Activated T-helper 1 cell treated with anti-CD3 and anti-CD28 coated beads, Interleukin-12 subunit alpha, Interleukin-12 subunit beta, Interleukin-2, Interleukin-4 antibody, amounts not matched to agents 30 ng/mL and 10 ng/mL and 1 ng/mL, durations not matched to agents 14 hours and 24 hours and 36 hours (primary cell): ENCODE measurements at regions not wholly inside any gene's neighbourhood (a gene's known extent, or its start where the extent isn't known, plus 50 kb on each side); places are given as distances from the start of the nearest gene placed in this dataset.
"Not testable (repeated sequence)": the region's sequence is repeated elsewhere in the genome, so short reads cannot be mapped to it uniquely, and the experiment has no call there.

Experiments
- DNase-seq: peaks from one replicate; pipeline ENCODE4 v3.0.0; 2021; ENCODE audit warnings: low spot score
- H3K27ac Mint-ChIP-seq: one replicate; pipeline ENCODE4 v1.8.0; 2021; ENCODE audit warnings: mild to moderate bottlenecking, mixed read lengths
- H3K27me3 Mint-ChIP-seq: one replicate; pipeline ENCODE4 v1.8.0; 2022; ENCODE audit warnings: mild to moderate bottlenecking, moderate library complexity, mixed read lengths; ENCODE audit not compliant: insufficient read depth
- H3K36me3 Mint-ChIP-seq: one replicate; pipeline ENCODE4 v1.8.0; 2021; ENCODE audit warnings: low read depth, mixed read lengths
- H3K4me1 Mint-ChIP-seq: one replicate; pipeline ENCODE4 v1.8.0; 2021; ENCODE audit warnings: low read depth, mixed read lengths
- H3K4me3 Mint-ChIP-seq: one replicate; pipeline ENCODE4 v1.8.0; 2021; ENCODE audit warnings: mild to moderate bottlenecking, moderate library complexity, mixed read lengths
- H3K9me3 Mint-ChIP-seq: one replicate; pipeline ENCODE4 v1.8.0; 2021; ENCODE audit warnings: mixed read lengths
- intact Hi-C: fragments of 100-400 bp; cut with micrococcal nuclease; formaldehyde crosslinking; loops from one replicate; pipeline ENCODE4 v1.15.1; 2024

DNA sequence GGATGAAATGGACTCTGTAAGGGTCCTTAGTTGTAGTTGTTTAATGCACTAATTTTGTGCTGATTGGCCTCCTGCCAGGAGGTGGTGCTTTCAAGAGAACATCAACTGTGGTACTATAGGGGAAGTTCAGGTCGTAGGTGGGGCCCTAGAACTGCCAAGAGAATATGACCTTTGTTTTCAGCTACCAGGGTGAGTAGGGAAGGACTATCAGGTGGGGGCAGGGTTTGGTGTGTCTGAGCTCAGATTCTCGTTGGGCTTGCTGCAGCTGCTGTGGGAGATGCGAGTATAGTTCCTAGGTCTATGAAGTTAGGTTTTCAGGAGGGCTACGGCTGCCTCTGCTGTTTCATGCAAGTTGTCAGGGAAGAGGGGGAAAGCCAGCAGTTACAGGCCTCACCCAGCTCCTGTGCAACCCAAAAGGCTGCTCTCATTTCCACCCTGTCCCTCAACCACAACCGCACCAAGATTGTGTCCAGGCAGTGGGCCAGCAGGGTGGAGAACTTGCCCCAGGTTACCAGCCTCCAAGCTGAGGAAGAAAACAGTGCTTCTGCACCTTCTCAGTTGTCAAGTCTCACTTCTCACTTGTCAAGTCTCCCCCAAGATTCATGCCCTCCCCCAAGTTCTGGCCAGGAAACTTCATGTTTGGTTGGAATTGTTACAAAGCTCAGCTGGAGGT lies 626.5 kb upstream of the MAP3K7 start:
- no peaks in the 10 kb centered on the region for H3K4me1 Mint-ChIP-seq
- no peak for DNase-seq
- no peak overlapping the region for H3K27ac Mint-ChIP-seq
- intact Hi-C loops, result no loop called here
- H3K9me3 Mint-ChIP-seq, result peaks cover 8% of the 10 kb centered on the region
- H3K36me3 Mint-ChIP-seq, result no peaks in the 10 kb centered on the region
- H3K4me3 Mint-ChIP-seq, result no peak overlapping the region
- no peaks in the 10 kb centered on the region for H3K27me3 Mint-ChIP-seq

DNA sequence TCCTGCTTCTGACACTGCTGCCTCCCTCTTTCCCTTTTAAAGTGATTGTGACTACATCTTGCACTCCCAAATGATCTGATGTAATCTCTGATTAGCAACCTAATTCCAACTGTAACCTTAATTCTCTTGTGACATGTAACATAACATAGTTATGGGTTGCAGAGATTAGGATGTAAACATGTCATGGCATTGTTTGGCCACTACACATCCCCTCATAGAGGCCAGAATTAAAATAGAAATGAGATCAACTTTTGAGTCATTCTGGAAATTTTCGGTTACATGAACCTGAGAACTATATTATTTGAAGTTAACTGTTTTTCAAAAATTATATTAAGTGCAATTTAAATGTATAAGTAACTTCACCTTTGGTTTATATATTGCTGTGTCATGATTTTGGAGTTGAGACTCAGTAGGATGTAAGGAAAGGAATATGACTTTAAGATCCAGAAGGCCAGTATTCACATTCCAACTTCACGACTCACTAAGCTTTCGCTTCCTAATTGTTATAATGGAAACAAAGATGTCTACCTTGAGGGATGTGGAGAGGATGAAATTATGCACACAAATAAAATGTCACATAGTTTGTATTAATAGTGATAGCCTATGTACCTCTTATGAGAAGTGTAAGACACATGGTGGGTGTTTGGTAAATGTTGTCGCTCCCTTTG lies 611.9 kb upstream of the MAP3K7 start:
- H3K9me3 Mint-ChIP-seq, result no peaks in the 10 kb centered on the region
- H3K4me3 Mint-ChIP-seq, result no peak overlapping the region
- H3K27me3 Mint-ChIP-seq, result no peaks in the 10 kb centered on the region
- DNase-seq, result no peak
- intact Hi-C loops, result no loop called here
- no peak overlapping the region for H3K27ac Mint-ChIP-seq
- no peaks in the 10 kb centered on the region for H3K4me1 Mint-ChIP-seq
- H3K36me3 Mint-ChIP-seq, result no peaks in the 10 kb centered on the region

DNA sequence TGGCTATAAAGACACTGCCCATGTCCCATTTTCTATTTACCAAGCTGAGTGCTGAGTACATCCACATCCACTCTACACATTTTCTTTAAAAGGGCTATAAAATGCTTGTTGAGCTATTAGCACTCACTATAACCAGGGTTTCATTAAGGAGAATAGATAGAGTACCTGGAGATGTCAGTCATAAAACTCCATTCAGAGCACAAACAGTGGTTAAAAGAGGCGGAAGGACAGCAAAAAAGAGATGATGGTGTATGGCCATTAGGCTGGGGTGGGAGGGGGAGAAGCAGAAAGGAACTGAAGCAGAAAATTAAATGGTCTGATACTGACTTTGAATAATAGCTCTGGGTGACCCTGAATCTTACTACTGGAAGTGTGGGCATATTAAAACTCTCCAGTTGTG lies 609.9 kb upstream of the MAP3K7 start:
- Mint-ChIP-seq H3K27ac (no peak overlapping the region), H3K27me3 (no peaks in the 10 kb centered on the region), H3K4me3 (no peak overlapping the region), H3K4me1 (no peaks in the 10 kb centered on the region), H3K36me3 (no peaks in the 10 kb centered on the region), H3K9me3 (no peaks in the 10 kb centered on the region)
- intact Hi-C loops, result no loop called here
- no peak for DNase-seq

DNA sequence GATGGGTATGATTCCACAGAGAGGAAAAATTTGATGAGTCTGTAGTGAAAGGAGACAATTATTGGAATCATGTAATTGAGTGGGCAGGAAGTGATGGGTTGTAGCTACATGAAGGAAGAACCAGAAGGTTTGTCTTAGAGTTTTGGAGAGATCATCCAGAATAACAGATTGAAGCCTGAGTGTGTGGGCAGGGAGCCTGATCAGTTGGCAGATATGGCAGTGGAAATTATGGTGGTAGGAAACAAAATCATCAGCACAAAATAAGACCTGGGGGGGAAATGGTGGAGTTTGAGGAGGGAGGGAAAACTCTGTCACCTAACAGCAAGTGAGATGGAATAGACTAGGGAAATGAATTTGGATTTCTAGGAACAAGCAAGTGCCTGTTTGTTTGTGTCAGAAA lies 606.6 kb upstream of the MAP3K7 start:
- no peaks in the 10 kb centered on the region for H3K36me3 Mint-ChIP-seq
- intact Hi-C loops, result no loop called here

DNA sequence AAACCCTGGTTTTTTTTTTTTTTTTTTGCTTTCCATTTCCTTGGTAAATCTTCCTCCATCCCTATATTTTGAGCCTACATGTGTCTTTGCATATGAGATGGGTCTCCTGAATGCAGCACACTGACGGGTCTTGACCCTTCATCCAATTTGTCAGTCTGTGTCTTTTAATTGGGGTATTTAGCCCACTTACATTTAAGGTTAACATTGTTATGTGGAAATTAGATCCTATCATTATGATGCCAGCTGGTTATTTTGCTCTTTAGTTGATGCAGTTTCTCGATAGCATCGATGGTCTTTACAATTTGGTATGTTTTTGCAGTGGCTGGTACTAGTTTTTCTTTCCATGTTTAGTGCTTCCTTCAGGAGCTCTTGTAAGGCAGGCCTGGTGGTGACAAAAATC lies 603.2 kb upstream of the MAP3K7 start:
- H3K27ac Mint-ChIP-seq, H3K4me1 Mint-ChIP-seq, H3K36me3 Mint-ChIP-seq, H3K27me3 Mint-ChIP-seq, DNase-seq, intact Hi-C loops, H3K4me3 Mint-ChIP-seq: not testable (repeated sequence)
- peaks cover 10% of the 10 kb centered on the region for H3K9me3 Mint-ChIP-seq

More for the DNA sequence above, 606.6 kb upstream of the MAP3K7 start:
- no peak for DNase-seq
- Mint-ChIP-seq H3K4me3 (no peak overlapping the region), H3K9me3 (no peaks in the 10 kb centered on the region), H3K27ac (no peak overlapping the region), H3K4me1 (no peaks in the 10 kb centered on the region), H3K27me3 (no peaks in the 10 kb centered on the region)

DNA sequence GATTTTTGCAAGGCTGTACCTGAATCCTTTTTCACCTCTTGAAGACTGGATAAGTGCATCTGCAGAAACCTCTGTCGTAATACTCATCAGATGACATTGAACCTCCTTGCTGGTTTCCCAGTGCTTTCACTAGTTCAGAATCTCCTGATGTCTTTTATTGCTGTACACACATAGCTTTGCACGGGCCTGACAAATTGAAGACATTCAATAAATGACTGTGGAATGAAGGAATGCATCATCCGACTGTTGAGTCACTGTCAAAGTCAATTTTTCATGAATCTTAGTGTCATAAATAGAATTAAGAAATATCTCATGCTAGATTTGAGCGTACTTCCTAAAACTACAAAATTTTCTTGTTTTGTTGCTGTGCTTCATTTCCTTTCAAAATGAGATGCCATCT lies 598.2 kb upstream of the MAP3K7 start:
- no peaks in the 10 kb centered on the region for H3K27me3 Mint-ChIP-seq
- no peak overlapping the region for H3K4me3 Mint-ChIP-seq
- H3K4me1 Mint-ChIP-seq, result no peaks in the 10 kb centered on the region
- H3K9me3 Mint-ChIP-seq, result peaks cover 15% of the 10 kb centered on the region
- intact Hi-C loops, result no loop called here
- no peak for DNase-seq
- no peaks in the 10 kb centered on the region for H3K36me3 Mint-ChIP-seq
- no peak overlapping the region for H3K27ac Mint-ChIP-seq

DNA sequence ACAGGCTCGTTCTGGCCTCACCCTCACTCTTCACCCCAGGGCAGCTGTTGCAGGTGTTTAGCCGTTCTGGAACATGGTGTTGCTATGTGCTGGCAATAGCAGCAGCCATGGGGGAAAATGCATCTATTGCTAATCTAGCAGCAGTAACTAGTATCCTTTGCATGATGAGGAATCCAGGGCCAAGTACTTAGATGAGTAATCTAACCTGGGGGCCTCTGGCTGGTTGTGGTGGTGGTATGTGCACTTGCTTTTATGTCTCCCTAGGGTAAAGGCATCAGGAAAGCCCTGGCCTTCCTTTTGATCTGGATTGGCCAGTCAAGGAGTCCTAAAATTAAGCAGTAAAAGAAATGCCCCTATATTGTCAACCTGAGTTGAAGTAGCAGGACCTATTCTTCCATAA lies 594.5 kb upstream of the MAP3K7 start:
- no peaks in the 10 kb centered on the region for H3K4me1 Mint-ChIP-seq
- peaks cover 8% of the 10 kb centered on the region for H3K9me3 Mint-ChIP-seq
- no peak for DNase-seq
- H3K4me3 Mint-ChIP-seq, result no peak overlapping the region
- intact Hi-C loops, result no loop called here
- no peaks in the 10 kb centered on the region for H3K27me3 Mint-ChIP-seq
- H3K27ac Mint-ChIP-seq, result no peak overlapping the region
- no peaks in the 10 kb centered on the region for H3K36me3 Mint-ChIP-seq

DNA sequence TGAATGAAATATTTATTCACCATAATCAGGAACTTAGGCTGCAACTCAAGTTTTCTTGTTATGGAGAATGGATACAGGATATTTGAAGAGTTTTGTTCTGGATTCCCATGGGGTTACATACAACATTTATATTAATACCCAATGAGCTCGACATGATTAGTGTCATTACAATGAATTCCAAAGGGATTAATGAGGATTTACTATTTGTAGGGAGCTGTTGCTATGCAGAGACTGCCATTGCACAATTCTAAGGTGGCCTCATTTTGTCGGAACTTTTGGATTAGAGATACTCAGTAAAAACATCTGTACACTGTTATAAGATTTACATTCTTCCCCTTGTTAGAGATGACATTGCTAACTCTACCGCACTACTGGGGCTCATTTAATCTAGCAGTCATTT lies 586.8 kb upstream of the MAP3K7 start:
- Mint-ChIP-seq H3K36me3 (no peaks in the 10 kb centered on the region), H3K27ac (no peak overlapping the region), H3K4me1 (no peaks in the 10 kb centered on the region), H3K9me3 (no peaks in the 10 kb centered on the region), H3K4me3 (no peak overlapping the region), H3K27me3 (no peaks in the 10 kb centered on the region)
- intact Hi-C loops, result no loop called here
- DNase-seq, result no peak

DNA sequence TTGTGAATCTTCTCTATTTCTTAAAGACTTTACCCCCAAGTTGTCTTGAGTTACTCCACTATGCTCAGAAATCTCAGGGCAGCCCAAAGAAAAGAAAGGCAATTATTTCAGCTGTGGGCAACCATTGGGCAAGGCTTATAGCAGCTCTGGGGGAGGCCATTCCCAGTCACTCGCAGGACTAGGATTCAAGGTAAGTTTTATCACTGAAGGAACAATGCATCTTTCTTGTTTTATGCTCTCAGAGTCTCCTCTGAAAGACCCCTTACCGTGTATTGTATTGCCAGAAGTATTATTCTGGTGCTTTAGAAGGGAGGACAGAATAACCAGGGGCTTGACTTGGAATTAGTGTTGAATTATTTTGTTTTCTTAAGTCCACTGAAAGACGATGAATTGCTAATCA lies 586.3 kb upstream of the MAP3K7 start:
- Mint-ChIP-seq H3K27ac (no peak overlapping the region), H3K27me3 (no peaks in the 10 kb centered on the region), H3K36me3 (no peaks in the 10 kb centered on the region), H3K9me3 (no peaks in the 10 kb centered on the region), H3K4me3 (no peak overlapping the region), H3K4me1 (no peaks in the 10 kb centered on the region)
- DNase-seq, result no peak
- intact Hi-C loops, result no loop called here

DNA sequence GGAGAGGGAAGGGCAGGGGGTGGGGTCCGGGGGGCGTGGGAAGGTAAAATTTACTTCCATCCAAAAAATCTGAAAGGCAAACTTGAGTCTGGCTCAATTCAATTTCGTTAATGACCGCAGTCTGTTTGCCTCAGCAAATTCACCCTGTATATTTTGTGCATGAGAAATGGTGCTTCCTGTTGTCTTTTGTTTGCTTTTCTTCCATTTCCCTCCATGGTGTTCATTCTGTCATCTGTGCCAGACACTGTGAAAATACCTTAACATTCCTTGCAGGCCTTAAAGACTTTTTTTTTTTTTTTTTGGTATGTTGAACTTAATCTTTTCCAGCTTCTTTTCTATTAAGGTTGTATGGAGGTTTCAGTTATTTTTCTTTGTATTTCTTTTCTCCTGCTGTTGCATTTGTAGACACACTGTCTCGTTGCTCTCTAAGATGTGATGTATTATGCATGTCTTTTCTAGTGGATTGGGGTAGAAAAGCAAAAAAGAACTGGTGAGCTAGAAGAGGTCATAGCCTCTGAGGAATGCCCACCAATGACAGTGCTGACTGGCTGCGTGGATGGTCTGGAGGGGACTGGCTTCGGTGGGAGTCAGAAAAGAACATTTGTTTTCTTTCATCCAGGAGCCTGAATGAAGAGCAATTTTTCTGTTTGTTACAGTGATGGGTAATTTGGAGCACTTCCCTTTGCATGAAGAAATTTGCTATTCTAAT lies 585.0 kb upstream of the MAP3K7 start:
- Mint-ChIP-seq H3K27me3 (no peaks in the 10 kb centered on the region), H3K36me3 (no peaks in the 10 kb centered on the region), H3K4me1 (no peaks in the 10 kb centered on the region)

DNA sequence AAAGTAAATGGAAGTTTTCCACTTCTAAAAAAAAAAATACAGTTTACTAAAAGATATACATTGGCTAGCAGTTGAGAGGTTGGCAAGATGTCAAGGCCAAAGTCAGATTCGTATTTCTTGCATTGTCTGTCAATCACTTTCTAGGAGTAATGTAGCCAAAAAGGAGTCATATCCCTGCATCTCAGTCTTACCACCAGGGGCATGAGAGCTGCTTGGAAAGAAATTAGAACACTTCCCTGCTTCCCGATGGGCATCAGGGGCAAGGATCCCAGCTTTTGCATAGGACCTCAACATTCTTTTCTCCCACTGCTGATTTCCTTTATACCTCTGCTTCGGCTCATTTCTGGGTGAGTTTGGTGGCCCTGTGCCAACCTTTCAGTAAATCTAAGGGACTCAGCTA lies 581.0 kb upstream of the MAP3K7 start:
- intact Hi-C loops, result no loop called here
- Mint-ChIP-seq H3K4me3 (no peak overlapping the region), H3K36me3 (no peaks in the 10 kb centered on the region), H3K27ac (no peak overlapping the region), H3K9me3 (no peaks in the 10 kb centered on the region), H3K4me1 (no peaks in the 10 kb centered on the region), H3K27me3 (no peaks in the 10 kb centered on the region)
- DNase-seq, result no peak

More for the DNA sequence above, 585.0 kb upstream of the MAP3K7 start:
- Mint-ChIP-seq H3K4me3 (no peak overlapping the region), H3K27ac (no peak overlapping the region), H3K9me3 (no peaks in the 10 kb centered on the region)
- DNase-seq, result no peak
- intact Hi-C loops, result no loop called here

DNA sequence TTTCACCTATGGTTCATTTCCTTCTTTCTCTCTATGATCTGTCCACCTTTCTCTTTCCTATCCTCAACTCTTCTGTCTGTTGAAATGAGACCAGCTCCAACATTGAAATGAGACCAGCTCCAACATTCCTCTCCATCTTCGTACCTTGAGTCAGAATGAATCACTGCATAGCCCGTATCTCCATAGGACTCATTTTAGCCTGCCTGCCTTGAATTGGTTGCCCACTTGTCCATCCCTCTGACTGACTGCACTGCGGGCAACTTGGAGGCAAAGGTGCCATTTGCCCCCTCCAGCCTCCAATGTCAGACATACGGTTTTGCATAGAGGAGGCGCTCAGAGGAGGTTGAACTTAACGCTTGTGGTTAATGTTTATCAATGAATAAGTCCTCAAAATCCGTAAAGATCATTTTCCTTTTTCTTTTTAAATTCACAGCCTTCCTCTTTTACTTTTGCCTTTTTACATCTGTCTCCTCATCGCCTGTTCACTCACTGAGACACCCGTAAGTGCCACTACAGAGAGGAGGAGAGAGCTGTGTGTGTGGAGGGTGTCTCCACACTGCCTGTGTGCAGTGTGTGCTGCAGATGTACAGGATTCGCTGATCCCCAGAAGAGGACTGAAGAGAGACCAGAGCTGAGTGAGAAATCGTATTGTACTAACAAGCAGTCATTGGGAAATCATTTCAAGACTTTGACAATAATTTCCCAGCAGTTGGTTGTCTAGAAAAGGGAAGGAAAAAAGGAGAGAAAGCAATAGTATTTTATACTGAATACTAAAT lies 579.6 kb upstream of the MAP3K7 start:
- Mint-ChIP-seq H3K4me1 (no peaks in the 10 kb centered on the region), H3K36me3 (no peaks in the 10 kb centered on the region)
- intact Hi-C loops, result no loop called here

DNA sequence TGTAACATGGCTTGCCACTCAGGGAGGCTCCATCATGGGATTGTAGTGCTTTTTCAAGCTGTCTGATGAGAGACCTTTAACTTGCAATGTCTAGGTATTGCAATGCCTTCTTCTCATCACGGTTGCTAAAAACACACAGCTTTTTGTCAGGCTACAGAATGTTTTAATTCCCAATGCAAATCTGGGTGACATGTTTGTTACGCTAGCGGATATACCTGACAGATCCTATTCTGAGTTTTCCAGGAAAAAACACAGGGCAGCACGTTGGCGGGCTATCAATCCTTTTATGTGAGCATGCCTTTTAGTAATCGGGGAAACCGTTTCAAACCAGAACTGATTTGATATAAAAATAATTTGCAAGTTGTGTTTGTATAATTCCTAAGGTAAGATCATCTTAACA lies 577.2 kb upstream of the MAP3K7 start:
- Mint-ChIP-seq H3K4me1 (no peaks in the 10 kb centered on the region), H3K27ac (no peak overlapping the region), H3K9me3 (no peaks in the 10 kb centered on the region), H3K36me3 (no peaks in the 10 kb centered on the region), H3K27me3 (no peaks in the 10 kb centered on the region), H3K4me3 (no peak overlapping the region)
- DNase-seq, result no peak
- intact Hi-C loops, result no loop called here

More for the DNA sequence above, 579.6 kb upstream of the MAP3K7 start:
- DNase-seq, result no peak
- H3K27me3 Mint-ChIP-seq, result no peaks in the 10 kb centered on the region
- no peak overlapping the region for H3K27ac Mint-ChIP-seq
- no peak overlapping the region for H3K4me3 Mint-ChIP-seq
- no peaks in the 10 kb centered on the region for H3K9me3 Mint-ChIP-seq
